IMR-90 (cell line): ENCODE measurements at regions not wholly inside any gene's neighbourhood (a gene's known extent, or its start where the extent isn't known, plus 50 kb on each side); places are given as distances from the start of the nearest gene placed in this dataset.

Experiments used
- BHLHE40 ChIP-seq: fragments of 150-350 bp; IDR thresholded peaks from 2 replicates; pipeline ENCODE4 v1.6.1; 2016; ENCODE audit warnings: mild to moderate bottlenecking, low read depth, low read length
- CEBPB ChIP-seq: IDR thresholded peaks from 2 replicates; pipeline ENCODE4 v1.6.1; 2012; ENCODE audit warnings: low read depth, low read length, improper control_type of control experiment
- CHD1 ChIP-seq: IDR thresholded peaks from 2 replicates; pipeline ENCODE4 v1.6.1; 2012; ENCODE audit warnings: low read depth, low read length, improper control_type of control experiment
- MAFK ChIP-seq: IDR thresholded peaks from 2 replicates; pipeline ENCODE4 v1.6.1; 2012; ENCODE audit warnings: low read depth, low read length, improper control_type of control experiment
- NFE2L2 ChIP-seq: fragments of 150-350 bp; IDR thresholded peaks from 2 replicates; pipeline ENCODE4 v1.6.1; 2016; ENCODE audit warnings: low read depth, mild to moderate bottlenecking, low read length
- POLR2A ChIP-seq: IDR thresholded peaks from 2 replicates; pipeline ENCODE4 v1.6.1; 2012; ENCODE audit warnings: mild to moderate bottlenecking, low read depth, low read length
- RCOR1 ChIP-seq: IDR thresholded peaks from 2 replicates; pipeline ENCODE4 v1.6.1; 2012; ENCODE audit warnings: mild to moderate bottlenecking, low read length, improper control_type of control experiment; ENCODE audit not compliant: insufficient replicate concordance
- RFX5 ChIP-seq: IDR thresholded peaks from 2 replicates; pipeline ENCODE4 v1.8.0; 2012; ENCODE audit warnings: low read depth, mild to moderate bottlenecking, low read length, moderate library complexity
- SMC3 ChIP-seq: fragments of 150-350 bp; IDR thresholded peaks from 2 replicates; pipeline ENCODE4 v1.6.1; 2016; ENCODE audit warnings: low read depth, mild to moderate bottlenecking, antibody characterized with exemption, low read length, moderate library complexity
- TF ChIP-seq, protein P1 (sequence below): conservative IDR thresholded peaks from 2 replicates; pipeline ENCODE4 v1.5.1; 2012; ENCODE audit warnings: mild to moderate bottlenecking, low read depth, low read length, improper control_type of control experiment
- TF ChIP-seq, protein P2 (sequence below): fragments of 150-350 bp; IDR thresholded peaks from 2 replicates; pipeline ENCODE4 v1.6.1; 2016; ENCODE audit warnings: low read depth, mild to moderate bottlenecking, low read length, moderate library complexity, borderline replicate concordance

DNA sequence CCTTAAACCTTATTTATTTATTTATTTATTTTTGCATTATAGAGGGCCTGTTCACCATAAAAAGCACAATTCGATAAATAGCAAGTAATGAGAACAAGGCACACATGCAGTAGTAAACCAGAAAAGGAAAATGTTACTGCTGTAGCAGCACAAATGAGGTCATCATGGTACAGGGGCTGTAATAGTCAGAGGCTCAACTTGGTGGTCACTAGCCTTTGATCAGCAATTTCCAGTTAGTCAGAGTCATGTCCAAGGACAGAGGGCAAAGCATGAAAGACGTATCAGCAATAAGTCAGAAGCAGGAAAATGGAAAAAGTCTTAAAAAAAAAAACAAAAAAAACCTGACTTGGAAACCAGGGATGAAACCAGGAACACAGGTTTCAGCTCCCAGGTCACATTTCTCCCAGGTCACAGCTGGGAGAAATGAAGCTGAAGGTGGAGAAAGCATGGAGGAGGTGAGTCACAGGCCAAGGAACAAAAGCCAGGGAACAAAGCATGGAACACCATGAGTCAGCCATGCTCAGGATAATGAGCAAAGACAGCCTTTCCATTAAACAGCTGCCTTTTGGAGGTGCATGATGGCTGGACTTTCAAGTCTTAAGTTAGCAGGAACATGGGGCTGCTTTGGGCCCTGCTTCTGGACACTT lies 556.3 kb downstream of the LTN1 start:
- TF ChIP-seq, protein P1, sequence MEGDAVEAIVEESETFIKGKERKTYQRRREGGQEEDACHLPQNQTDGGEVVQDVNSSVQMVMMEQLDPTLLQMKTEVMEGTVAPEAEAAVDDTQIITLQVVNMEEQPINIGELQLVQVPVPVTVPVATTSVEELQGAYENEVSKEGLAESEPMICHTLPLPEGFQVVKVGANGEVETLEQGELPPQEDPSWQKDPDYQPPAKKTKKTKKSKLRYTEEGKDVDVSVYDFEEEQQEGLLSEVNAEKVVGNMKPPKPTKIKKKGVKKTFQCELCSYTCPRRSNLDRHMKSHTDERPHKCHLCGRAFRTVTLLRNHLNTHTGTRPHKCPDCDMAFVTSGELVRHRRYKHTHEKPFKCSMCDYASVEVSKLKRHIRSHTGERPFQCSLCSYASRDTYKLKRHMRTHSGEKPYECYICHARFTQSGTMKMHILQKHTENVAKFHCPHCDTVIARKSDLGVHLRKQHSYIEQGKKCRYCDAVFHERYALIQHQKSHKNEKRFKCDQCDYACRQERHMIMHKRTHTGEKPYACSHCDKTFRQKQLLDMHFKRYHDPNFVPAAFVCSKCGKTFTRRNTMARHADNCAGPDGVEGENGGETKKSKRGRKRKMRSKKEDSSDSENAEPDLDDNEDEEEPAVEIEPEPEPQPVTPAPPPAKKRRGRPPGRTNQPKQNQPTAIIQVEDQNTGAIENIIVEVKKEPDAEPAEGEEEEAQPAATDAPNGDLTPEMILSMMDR, result no peak
- TF ChIP-seq, protein P2, sequence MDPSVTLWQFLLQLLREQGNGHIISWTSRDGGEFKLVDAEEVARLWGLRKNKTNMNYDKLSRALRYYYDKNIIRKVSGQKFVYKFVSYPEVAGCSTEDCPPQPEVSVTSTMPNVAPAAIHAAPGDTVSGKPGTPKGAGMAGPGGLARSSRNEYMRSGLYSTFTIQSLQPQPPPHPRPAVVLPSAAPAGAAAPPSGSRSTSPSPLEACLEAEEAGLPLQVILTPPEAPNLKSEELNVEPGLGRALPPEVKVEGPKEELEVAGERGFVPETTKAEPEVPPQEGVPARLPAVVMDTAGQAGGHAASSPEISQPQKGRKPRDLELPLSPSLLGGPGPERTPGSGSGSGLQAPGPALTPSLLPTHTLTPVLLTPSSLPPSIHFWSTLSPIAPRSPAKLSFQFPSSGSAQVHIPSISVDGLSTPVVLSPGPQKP, result no peak
- TF ChIP-seq BHLHE40, result no peak
- no peak for TF ChIP-seq RFX5
- TF ChIP-seq POLR2A, result no peak
- no peak for TF ChIP-seq SMC3
- no peak for TF ChIP-seq NFE2L2
- TF ChIP-seq MAFK, result no peak; the same call in 1 of the 2 replicates
- no peak for TF ChIP-seq RCOR1
- no peak for TF ChIP-seq CHD1
- TF ChIP-seq CEBPB, result no peak
